CD4-positive, alpha-beta T cell (primary cell): ENCODE measurements at regions not wholly inside any gene's neighbourhood (a gene's known extent, or its start where the extent isn't known, plus 50 kb on each side); places are given as distances from the start of the nearest gene placed in this dataset.

Source experiments
- ATAC-seq: fragments of 200-7000 bp; cut with Tn5 transposase; one replicate; pipeline ENCODE4 v1.10.0; 2022; ENCODE audit warnings: mild to moderate bottlenecking; ENCODE audit not compliant: poor library complexity
- CTCF ChIA-PET: fragments of 350-600 bp; sonication (Branson Sonifier 250); formaldehyde crosslinking; loops from one replicate; lab custom pipeline; 2021; ENCODE audit warnings: antibody characterized with exemption, inconsistent platforms; lab: Charles Lee
- POLR2A ChIA-PET: fragments of 350-600 bp; sonication (Branson Sonifier 250); formaldehyde crosslinking; loops from one replicate; lab custom pipeline; 2021; ENCODE audit warnings: antibody characterized with exemption, inconsistent platforms; lab: Charles Lee
- DNase-seq, 14 experiments: peaks; one replicate each; pipeline ENCODE4 v3.0.0-alpha.2; 2013 to 2020; ENCODE audit warnings: mixed read lengths in 2 of 14
- H3K27ac ChIP-seq, 2 donors: one replicate each; pipeline versions ENCODE4 v1.5.1 to v1.7.0; 2013; ENCODE audit warnings: low read length in 2 of 2, low read depth in 1 of 2, mild to moderate bottlenecking in 1 of 2
- H3K27me3 ChIP-seq, 2 experiments: 1 replicate in 1 of 2; 2 replicates in 1 of 2; pipeline versions ENCODE4 v1.6.1 to v1.7.0; 2013; ENCODE audit warnings: low read length in 2 of 2, control low read depth in 1 of 2, mild to moderate bottlenecking in 1 of 2, moderate library complexity in 1 of 2; ENCODE audit not compliant: insufficient read depth in 2 of 2, control insufficient read depth in 1 of 2
- H3K36me3 ChIP-seq: one replicate; pipeline ENCODE4 v1.6.1; 2013; ENCODE audit warnings: low read length, control low read depth; ENCODE audit not compliant: insufficient read depth
- H3K4me1 ChIP-seq: one replicate; pipeline ENCODE4 v1.6.1; 2013; ENCODE audit warnings: low read length, control low read depth; ENCODE audit not compliant: insufficient read depth
- H3K4me3 ChIP-seq: one replicate; pipeline ENCODE4 v1.5.1; 2013; ENCODE audit warnings: mild to moderate bottlenecking, low read length, moderate library complexity
- H3K9me3 ChIP-seq, 2 experiments: 1 replicate in 1 of 2; 2 replicates in 1 of 2; pipeline versions ENCODE4 v1.6.1 to v1.7.0; 2013; ENCODE audit warnings: low read length in 2 of 2, mild to moderate bottlenecking in 2 of 2, control low read depth in 1 of 2, moderate library complexity in 1 of 2; ENCODE audit not compliant: control insufficient read depth in 1 of 2, insufficient read depth in 1 of 2
- H3K27ac Mint-ChIP-seq: one replicate; pipeline ENCODE4 v1.8.0; 2020; ENCODE audit warnings: mixed read lengths
- H3K27me3 Mint-ChIP-seq: one replicate; pipeline ENCODE4 v1.8.0; 2021; ENCODE audit warnings: mixed read lengths
- H3K36me3 Mint-ChIP-seq: one replicate; pipeline ENCODE4 v1.8.0; 2021; ENCODE audit warnings: low read depth, mixed read lengths
- H3K4me1 Mint-ChIP-seq: one replicate; pipeline ENCODE4 v1.8.0; 2021; ENCODE audit warnings: low read depth, mixed read lengths
- H3K4me3 Mint-ChIP-seq: one replicate; pipeline ENCODE4 v1.8.0; 2020; ENCODE audit warnings: mild to moderate bottlenecking, mixed read lengths
- H3K9me3 Mint-ChIP-seq: one replicate; pipeline ENCODE4 v1.8.0; 2020; ENCODE audit warnings: mixed read lengths
- CTCF ChIP-seq: fragments of 200-600 bp; IDR thresholded peaks from one replicate; pipeline ENCODE4 v1.8.0; 2022; ENCODE audit warnings: antibody characterized with exemption, mild to moderate bottlenecking
- intact Hi-C, 2 experiments: fragments of 100-400 bp; cut with DNase I in 1 of 2; cut with micrococcal nuclease in 1 of 2; formaldehyde crosslinking; loops; one replicate each; pipeline versions ENCODE4 v1.15.1 to v1.9.0; 2023 to 2025; cut with DNase I, micrococcal nuclease

GRCh38 chr14:58944343-58944967 lies 244.0 kb upstream of the DAAM1 start:
- CTCF ChIA-PET = no interaction called here

GRCh38 chr14:58944968-58945356 lies 243.5 kb upstream of the DAAM1 start:
- intact Hi-C loops = no loop called here
- no peaks in the 10 kb centered on the region for H3K36me3 ChIP-seq
- no peaks in the 10 kb centered on the region for H3K4me1 Mint-ChIP-seq
- no peak for TF ChIP-seq CTCF
- no peak for ATAC-seq
- no peaks in the 10 kb centered on the region for H3K9me3 ChIP-seq
- no peaks in the 10 kb centered on the region for H3K36me3 Mint-ChIP-seq
- peaks cover 0 to 9% of the 10 kb centered on the region in 2 experiments for H3K27me3 ChIP-seq
- ChIA-PET POLR2A (no interaction called here), CTCF (no interaction called here)
- no peak overlapping the region for H3K27ac Mint-ChIP-seq
- H3K4me3 Mint-ChIP-seq = no peak overlapping the region
- H3K27ac ChIP-seq = no peak overlapping the region
- no peaks in the 10 kb centered on the region for H3K9me3 Mint-ChIP-seq
- H3K4me3 ChIP-seq = no peak overlapping the region
- no peak for DNase-seq
- peaks cover 16% of the 10 kb centered on the region for H3K27me3 Mint-ChIP-seq
- no peaks in the 10 kb centered on the region for H3K4me1 ChIP-seq

More at GRCh38 chr14:58944343-58944967, 244.0 kb upstream of the DAAM1 start:
- Histone ChIP-seq H3K4me3 (no peak overlapping the region), H3K36me3 (no peaks in the 10 kb centered on the region), H3K27ac (no peak overlapping the region), H3K9me3 (no peaks in the 10 kb centered on the region), H3K27me3 (peaks cover 0 to 9% of the 10 kb centered on the region in 2 experiments), H3K4me1 (no peaks in the 10 kb centered on the region)
- POLR2A ChIA-PET = no interaction called here
- H3K27me3 Mint-ChIP-seq = peaks cover 21% of the 10 kb centered on the region
- H3K4me1 Mint-ChIP-seq = no peaks in the 10 kb centered on the region
- intact Hi-C loops = no loop called here
- H3K27ac Mint-ChIP-seq = no peak overlapping the region
- H3K4me3 Mint-ChIP-seq = no peak overlapping the region
- DNase-seq = no peak
- H3K36me3 Mint-ChIP-seq = no peaks in the 10 kb centered on the region
- TF ChIP-seq CTCF = no peak
- no peak for ATAC-seq
- no peaks in the 10 kb centered on the region for H3K9me3 Mint-ChIP-seq

GRCh38 chr14:58946431-58946830 lies 242.0 kb upstream of the DAAM1 start:
- Mint-ChIP-seq H3K36me3 (no peaks in the 10 kb centered on the region), H3K4me1 (no peaks in the 10 kb centered on the region), H3K27me3 (peaks cover 15% of the 10 kb centered on the region), H3K9me3 (no peaks in the 10 kb centered on the region), H3K4me3 (no peak overlapping the region), H3K27ac (no peak overlapping the region)
- DNase-seq (no peak), ATAC-seq (no peak)
- Histone ChIP-seq H3K9me3 (no peaks in the 10 kb centered on the region), H3K27me3 (peaks cover 0 to 6% of the 10 kb centered on the region in 2 experiments), H3K4me1 (no peaks in the 10 kb centered on the region), H3K27ac (no peak overlapping the region), H3K4me3 (no peak overlapping the region), H3K36me3 (no peaks in the 10 kb centered on the region)
- intact Hi-C loops = no loop called here
- POLR2A ChIA-PET = no interaction called here
- TF ChIP-seq CTCF = no peak
- CTCF ChIA-PET = no interaction called here
